ENCODE measurements at regions not wholly inside any gene's neighbourhood (a gene's known extent, or its start where the extent isn't known, plus 50 kb on each side); places are given as distances from the start of the nearest gene placed in this dataset.
"Not testable (repeated sequence)": the region's sequence is repeated elsewhere in the genome, so short reads cannot be mapped to it uniquely, and the experiment has no call there.

DNA sequence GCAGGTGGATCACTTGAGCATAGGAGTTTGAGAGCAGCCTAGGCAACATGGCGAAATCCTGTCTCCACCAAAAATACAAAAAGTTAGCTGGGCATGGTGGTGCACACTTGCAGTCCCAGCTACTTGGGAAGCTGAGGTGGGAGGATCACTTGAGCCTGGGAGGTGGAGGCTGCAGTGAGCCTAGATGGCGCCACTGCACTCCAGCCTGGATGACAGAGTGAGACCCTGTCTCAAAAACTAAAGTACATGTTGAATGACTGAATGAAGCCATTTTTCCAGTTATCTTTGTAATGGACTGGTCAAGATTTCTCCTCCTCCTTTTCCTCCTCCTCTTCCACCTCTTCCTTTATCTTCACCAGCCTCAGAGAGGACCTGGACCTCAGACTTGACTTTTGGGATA, 272.0 kb downstream of the SMAD2 start:
- no peak for DNase-seq

DNA sequence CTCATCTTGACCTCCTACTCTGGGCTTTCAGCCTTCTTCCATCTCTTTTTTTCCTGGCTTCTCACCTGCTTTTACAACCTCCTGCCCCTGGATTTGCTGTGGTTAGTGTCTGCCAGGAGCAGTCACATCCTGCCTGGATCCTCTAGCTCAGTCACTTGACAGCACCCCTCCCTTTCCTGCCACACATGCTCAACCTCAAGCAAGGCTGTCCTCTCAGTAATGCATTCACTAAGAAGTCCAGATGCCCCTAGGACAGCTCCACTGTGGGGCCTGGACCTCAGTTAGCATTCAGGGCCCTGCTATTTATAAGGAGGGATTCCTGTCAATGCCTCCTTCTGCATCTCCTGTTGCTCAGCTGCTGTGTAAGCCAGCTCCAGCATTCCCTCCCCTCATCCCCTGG, 275.5 kb downstream of the SMAD2 start:
- no peak for DNase-seq

DNA sequence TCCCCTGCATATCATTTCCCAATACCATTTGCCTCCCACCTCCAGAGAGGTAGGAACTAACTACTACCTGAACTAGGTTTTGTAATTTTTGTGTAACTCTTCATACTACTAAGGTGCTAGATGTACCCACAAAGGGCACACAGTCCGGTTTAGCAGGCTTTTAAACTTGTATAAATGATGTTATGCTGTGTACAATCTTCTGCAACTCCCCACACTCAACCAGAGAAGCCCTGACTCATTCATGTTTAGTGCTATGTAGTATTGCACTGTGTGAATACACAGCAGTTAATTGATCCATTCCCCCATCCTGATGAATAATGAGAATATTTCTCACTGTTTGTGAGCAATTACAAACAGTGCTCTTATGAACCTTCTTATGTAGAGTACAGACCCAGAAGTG, 285.6 kb downstream of the SMAD2 start:
- no peak for DNase-seq

DNA sequence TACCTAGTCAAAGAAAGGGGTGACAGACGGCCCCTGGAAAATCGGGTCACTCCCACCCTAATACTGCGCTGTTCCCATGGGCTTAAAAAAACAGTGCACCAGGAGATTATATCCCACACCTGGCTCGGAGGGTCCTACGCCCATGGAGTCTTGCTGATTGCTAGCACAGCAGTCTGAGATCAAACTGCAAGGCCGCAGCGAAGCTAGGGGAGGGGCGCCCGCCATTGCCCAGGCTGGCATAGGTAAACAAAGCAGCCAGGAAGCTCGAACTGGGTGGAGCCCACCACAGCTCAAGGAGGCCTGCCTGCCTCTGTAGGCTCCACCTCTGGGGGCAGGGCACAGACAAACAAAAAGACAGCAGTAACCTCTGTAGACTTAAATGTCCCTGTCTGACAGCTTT, 292.9 kb downstream of the SMAD2 start:
- DNase-seq = not testable (repeated sequence)

DNA sequence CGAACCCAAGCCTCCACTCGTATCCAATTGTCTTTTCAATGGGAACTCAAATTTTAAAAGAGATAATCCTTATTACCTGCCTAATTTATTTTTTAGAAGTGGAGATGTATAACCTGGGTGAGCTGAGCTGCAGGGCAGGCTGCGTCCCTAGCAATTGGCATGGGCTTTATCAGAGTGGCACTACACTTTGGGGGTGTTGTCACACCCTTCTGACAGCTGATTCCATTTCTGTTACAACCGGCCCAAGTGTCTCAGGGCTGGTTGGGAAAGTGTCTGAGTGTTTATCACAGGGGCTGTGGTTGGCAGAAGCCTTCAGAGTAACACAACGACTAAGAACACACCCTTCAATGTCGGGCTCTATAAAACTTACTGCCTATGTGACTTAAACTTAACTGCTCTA, 295.0 kb downstream of the SMAD2 start:
- DNase-seq = no peak

DNA sequence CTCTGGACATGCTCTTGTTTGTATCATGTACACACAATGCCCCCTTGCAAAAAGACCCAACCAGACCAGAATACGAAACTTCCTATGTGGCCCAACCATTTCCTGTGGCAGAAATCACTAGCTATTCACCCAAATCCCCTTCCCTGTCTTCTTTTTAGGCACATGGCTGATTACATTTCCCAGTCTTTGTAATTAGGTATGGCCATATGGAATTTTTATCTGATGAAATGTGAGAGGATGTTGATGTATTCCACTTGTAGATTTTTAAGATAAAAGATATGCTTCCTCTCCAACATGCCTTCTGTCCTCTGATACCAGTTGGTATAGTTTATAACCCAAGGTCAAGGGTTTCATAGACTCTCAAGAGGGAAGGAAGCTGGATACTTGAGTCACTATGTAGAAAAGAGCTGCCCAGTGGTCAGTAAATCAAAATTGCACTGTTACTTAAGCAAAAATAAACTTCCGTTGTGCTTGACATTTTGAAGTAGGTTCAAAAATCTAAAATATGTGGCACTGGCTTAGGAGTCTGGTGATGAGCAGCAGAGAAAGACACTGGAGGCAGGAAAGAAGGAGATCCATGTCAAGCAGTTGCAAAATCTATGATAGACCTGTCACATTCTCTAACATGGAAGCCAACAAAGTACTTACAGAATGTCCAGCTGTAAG, 297.4 kb downstream of the SMAD2 start:
- no peak for DNase-seq

DNA sequence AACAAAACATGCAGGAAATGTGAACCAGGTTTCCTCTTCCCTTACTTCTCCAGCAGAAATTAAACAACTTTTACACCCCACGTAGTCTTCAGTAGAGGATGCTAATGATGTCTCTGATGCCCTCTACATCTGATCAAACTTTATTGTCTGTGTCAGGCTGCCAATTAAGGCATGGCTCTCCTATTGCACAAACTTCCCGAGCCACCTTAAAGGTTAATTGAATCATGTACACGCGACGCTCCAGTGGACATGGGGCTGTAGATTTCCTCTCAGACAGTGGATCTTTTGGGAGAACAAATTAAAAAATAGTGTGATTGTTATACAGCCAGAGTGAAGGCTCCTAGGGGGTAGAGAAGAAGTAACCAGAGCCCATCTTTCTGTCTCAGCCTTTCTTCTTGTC, 301.6 kb downstream of the SMAD2 start:
- DNase-seq = no peak

DNA sequence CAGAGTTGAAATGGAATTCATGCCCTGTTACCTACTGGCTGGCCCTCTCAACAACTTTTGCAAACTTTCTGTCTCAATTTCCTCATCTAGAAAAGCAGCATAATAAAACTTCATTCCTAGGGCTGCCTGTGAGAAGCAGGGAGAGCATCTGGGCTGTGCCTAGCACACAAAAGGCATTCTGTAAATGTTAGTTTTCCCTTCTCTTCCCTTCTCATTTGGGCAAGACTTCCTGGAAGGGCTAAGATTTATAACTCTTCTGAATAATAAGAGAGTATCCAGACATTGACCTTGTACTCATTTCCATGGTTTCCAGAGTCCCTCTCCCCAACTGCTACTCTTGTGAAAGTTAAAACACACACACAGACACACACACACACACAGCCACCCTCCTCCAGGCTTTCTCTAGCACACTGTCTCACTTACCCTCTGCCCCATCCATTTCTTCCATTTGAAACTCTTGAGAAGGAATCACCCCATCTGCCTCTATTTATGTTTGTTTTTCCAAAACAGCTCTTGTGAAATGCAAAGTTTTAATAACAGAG, 302.1 kb downstream of the SMAD2 start:
- no peak for DNase-seq

DNA sequence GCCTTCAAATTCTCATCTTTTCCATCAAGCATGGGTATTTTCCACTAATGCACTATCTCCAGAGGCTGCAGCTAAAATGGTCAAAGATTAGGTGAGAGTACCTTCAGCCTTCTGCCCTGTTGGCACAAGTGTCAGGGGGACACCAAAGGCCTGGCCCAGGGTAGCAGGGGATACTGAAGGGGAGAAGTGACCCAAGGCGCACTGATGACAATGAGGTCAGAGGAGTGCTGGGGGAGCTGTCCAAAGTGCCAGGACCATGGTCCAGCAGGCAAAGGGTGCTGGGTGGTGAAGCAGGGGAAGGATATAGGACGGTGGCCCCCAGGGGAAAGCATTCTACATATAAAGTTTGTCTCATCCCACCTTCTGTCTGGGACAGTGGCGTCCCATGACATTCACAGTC, 303.4 kb downstream of the SMAD2 start:
- no peak for DNase-seq

DNA sequence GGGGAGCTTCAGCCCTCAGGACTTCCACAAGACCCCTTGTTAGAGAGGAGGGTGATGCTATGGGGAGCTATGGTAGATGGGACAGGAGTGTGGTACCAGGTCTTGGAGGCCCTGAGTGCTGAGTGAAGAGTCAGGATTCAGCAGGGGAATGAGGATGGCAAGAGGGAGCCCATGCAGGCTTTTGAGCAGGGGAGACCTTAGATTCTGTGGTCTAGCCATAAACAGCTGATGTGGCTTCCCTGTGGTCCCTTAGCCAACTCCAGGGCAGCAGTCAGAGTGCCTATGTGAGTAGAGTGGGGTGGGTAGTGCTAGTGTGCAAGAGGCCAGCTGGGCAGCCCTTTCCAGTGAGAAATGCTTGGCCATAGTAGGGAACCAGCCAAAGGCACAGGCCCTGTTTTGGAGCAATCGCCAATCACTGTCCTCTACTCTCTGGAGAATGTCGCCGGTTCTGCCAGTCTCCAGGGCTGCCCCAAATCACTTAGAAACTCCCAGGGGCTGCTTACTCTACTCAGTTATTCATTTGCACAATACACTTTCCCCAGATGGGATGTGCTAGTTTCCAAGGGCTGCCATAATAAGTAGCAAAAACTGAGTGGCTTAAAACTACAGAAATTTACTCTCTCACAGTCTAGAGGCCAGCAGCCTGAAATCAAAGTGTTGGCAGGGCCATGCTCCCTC, 310.5 kb downstream of the SMAD2 start:
- DNase-seq = no peak

DNA sequence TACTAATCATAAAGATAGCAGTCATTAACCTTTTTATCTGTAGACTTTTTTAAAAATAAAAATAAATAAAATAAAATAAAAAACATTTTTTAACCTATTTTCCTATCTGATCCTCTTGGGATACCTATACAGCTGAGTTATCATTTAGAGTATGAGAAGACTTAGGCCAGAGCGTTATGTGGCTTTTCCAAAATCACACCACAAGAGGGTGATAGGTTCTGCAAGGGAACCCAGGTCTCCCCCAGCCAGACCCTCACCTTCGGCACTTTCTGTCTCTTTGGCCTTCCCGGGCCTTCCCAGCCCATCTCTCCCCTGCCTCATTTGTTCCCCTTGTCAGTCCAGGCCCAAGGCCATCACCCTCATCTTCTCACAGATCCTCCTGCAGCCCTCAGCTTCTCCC, 311.7 kb downstream of the SMAD2 start:
- DNase-seq = no peak

DNA sequence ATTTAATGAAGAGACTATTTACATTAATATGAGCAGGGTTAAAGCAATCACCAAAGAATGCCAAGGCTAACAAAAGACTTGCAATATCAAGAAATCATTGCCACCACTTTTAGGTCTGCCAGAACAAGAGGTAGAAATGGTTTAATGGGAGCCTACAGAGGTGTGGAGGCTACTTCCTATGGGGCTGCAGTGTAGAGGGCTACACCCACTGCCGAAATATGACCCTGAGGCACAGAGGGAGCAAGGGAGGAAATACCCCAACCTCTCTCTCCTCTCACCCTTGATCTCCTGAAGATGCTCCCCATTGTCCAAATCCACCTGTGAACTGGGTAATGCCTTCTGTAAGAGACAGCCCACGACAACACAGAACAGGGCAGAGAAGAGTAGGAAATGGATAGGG, 315.4 kb downstream of the SMAD2 start:
- DNase-seq = no peak

DNA sequence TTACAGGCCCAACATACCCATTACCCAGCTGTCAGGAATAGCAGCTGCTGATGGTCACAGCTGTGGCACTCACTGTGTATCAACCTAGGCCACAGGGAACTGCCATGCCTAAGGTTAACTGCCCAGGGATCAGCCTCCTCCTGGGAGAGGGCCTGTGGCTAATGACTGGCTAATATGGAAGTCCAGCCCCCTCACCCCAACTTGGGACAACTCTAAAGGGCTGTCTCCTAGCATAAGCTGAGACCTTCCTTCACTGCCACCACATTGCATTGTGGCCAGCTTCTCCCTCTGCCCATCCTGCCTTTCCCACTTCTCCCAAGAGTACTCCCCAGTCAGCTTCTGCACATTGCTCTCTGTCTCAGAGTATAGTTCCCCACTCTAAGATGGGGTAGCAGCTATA, 316.5 kb downstream of the SMAD2 start:
- no peak for DNase-seq

DNA sequence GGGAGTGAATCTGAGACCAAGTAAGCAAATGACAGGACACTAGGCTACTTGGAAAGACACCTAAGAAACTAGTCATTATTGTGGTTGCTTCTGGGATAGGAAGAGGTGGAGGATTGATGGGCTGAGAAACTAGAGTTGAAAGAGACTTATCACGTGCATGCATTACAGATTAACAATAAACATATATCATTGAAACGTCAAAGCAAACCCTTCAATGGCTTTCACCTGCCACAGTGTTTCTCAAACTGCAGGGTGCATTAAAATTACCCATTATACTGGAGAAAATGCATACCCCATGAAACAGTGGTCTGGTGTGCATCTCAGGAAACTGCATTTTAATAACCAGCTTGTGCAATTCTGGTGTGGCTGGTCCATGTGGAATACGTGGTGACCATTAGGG, 318.8 kb downstream of the SMAD2 start:
- no peak for DNase-seq

DNA sequence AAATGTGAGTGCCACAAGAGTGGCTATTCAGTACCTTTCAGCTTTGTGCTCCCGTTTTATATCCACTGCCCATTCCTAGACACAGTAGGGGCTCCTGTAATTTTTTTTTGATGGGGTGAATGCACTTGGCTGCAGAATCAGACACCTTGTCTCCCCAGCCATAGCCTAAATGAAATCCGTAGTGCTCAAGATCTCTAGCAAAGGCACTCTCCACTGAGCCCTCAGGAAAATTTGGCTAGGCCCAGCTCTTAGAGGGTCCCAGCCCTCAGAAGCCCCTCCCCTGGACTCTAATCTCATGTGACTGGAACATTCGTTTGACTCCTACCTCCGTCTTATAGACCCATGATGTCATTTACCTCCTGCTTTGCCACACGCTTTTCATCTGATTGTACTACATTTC, 323.9 kb downstream of the SMAD2 start:
- no peak for DNase-seq

DNA sequence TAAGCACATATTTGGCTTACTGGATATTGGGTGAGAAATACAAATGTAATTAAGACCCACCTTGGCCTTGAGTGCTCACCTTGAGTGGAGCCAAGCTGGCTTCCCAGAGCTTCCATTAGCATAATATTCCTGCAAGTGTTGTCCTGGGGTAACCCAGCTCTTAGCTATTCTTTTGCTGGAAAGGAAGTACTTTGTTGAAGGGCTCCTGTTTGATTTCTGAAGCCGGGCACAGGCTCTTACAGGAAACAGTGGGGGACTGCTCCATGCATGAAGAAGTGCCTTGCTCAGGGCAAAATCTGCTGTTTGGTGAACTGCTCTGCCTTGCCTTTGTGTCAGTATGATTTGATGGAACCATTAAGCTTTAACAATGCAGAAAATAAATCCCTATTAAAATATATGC, 325.4 kb downstream of the SMAD2 start:
- no peak for DNase-seq

DNA sequence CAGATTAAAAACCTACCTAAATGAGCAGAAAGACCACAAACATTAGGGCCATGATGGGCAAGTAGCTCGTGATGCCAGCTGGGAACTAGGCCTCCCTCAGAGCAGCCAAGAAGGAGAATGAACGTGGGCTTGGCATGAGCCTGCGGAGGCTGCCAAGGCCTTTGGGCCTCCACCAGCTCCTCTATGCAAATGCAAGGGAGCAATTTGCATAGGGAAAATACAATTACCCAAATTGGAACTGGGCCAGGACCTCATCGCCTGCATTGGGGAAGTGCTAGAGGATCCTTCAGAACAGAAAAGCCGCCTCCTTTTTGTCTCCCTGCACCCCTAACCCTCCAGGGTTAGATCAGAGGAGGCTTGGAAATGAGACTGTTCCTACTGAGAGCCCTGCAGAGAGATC, 326.4 kb downstream of the SMAD2 start:
- peak; percentile 23 for DNase-seq

DNA sequence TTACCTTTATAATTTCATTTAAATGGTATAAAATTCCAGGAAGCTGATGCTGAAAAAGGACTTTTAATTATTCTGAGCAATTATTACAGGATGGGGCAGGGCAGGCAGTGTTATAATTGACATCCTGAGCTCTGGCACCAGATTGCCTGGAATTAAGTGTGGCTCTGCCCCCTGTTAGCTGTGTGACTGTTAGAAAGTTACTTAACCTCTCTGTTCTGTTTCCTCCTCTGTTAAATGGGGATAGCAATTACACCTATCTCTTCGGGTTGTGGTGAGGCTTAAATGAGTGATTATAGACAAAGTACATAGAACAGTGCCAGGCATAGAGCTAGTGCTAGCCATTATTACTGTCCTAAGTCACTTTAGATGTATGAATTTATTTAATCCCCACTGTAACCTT, 327.3 kb downstream of the SMAD2 start:
- no peak for DNase-seq

DNA sequence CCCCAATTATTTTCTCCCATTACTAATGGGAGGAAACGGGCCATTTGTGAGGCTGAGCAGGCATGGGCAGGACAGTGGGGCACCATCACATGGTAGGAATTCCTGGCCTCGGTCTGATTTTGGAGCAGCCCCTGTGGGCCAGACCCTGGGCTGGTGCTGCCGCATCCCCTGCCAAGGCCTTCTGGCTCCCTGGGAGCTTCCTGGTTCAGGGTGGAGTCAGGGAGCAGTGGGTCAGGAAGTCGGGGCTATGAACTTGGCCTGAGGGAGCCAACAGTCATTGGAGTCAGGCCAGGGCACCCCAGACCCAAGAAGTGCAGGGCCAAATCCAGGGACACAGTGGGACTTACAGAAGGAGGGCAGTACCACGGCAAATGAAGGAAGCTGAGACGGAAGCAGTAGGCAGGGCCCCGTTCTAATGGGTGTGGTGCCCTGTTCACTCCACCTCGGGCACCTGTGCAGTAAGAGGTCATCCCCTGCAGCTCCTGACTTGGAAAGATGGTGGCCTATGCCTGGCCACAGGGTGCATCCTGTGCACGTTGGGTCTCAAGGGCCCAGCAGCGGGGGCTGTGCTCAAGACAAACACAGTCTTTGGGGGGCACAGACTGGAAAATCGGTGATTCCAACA, 328.1 kb downstream of the SMAD2 start:
- DNase-seq = no peak

DNA sequence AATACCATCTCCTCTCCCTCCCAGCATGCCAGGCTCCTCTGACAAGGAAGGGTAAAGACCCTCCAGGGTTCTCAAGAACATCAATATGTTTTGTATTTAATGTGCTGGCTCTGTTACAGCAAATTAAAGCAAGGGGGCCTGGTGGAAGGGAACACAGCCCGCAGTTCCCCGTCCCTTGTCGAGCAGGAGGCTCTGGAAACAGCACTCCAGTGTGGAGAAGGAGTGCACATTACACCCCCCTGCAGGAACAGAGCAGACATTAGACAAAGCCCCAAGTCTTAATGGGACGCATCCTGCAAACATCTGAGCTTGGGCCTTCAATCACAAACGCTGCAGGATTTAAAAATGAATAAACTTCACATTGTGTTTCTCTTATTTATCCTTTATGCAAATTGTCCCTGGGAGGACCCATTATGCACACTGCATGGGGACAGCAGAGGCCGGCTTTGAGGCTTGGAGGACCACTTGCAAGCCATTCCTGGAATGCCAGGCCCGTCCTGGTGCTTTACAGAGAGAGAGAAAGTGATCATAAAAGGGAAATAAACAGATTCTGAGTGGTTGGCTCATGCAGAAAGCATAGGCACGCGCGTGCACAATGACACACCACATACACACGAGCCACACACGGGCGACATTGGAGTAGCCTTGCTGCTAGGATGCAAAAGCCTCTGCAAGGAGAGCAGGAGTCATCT, 328.7 kb downstream of the SMAD2 start:
- no peak for DNase-seq

DNA sequence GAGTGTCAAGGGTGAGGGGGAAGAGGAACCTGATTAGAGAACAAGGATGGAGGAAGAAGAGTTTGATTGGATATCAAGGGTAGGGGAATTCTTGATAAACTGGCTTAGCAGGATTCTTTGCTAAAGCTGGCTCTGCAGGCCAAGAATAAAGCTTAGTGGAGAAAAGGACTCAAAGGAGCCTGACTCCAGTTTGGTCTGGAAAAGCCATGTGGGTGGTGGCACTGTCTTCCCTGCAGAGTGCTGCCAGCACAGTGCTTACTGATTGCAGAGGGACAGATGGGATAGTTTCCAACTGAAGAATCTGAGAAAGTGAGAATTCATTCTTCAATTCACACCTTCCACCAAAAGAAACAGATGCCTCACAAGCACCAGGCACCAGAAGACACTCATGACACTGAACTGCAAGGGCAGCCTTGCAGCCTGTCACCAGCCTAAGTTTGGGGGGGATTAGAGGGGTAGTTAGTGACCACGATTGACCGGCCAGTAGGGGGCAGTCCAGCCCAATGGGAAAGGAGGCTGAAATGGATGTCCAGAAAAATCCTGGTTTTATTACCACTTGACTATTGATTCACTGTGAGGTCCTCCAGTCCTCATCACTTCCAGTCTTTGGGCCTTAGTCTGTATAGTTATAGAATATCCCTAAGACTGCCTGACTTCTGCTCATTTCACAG, 334.5 kb downstream of the SMAD2 start:
- DNase-seq = peak; percentile 42

DNA sequence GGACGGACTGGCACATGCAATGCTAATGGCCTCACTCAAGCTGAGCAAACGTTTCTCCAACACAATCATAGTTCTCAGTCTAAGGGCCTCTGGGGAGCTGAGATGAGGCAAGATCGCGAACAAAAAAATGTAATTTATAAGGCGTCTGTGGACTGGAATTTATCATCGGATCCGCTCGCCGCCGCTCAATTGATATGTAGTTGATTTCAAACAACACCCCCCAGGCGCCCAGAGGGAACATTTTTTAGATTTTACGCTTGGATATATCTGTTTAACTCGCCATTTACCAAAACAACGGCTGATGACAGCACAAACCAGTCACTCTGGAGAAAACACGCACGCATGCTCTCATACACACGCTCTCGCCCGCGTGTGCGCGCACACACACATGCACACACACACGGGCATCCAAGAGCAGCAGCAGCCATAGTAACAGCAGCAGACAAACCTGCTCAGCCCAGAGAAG, 335.8 kb downstream of the SMAD2 start:
- peak; percentile 85 for DNase-seq

All from COR-L47 (cell line).